Bronchial epithelial cell (primary cell): ENCODE measurements at regions not wholly inside any gene's neighbourhood (a gene's known extent, or its start where the extent isn't known, plus 50 kb on each side); places are given as distances from the start of the nearest gene placed in this dataset.

Experiments
- DNase-seq: peaks from one replicate; pipeline ENCODE4 v3.0.0-alpha.2; 2010; ENCODE audit warnings: low read depth
- FAIRE-seq: peaks from 2 replicates; lab custom pipeline; 2011; peaks lifted over from hg19 to GRCh38; lab: Jason Lieb, UNC
- H3K27me3 ChIP-seq: 2 replicates; pipeline ENCODE4 v1.5.1; 2011; ENCODE audit warnings: low read length; ENCODE audit not compliant: control insufficient read depth, insufficient read depth
- H3K36me3 ChIP-seq: 2 replicates; pipeline ENCODE4 v1.5.1; 2011; ENCODE audit warnings: low read length; ENCODE audit not compliant: control insufficient read depth, insufficient read depth
- H3K4me3 ChIP-seq: 2 replicates; pipeline ENCODE4 v1.5.1; 2011; ENCODE audit warnings: mild to moderate bottlenecking, low read depth, low read length, control low read depth
- CTCF ChIP-seq: IDR thresholded peaks from 2 replicates; pipeline ENCODE4 v1.5.1; 2011; ENCODE audit warnings: mild to moderate bottlenecking, moderate library complexity, low read length, control low read depth, inconsistent platforms; ENCODE audit not compliant: insufficient read depth, severe bottlenecking

- FAIRE-seq (no peak), DNase-seq (no peak)
- no peaks in the 10 kb centered on the region for H3K27me3 ChIP-seq
- H3K36me3 ChIP-seq = no peaks in the 10 kb centered on the region
- no peak overlapping the region for H3K4me3 ChIP-seq
- no peak for TF ChIP-seq CTCF
These were observed 807.2 kb upstream of the NDST4 start for GRCh38 chr4:115920637-115921036.

DNA sequence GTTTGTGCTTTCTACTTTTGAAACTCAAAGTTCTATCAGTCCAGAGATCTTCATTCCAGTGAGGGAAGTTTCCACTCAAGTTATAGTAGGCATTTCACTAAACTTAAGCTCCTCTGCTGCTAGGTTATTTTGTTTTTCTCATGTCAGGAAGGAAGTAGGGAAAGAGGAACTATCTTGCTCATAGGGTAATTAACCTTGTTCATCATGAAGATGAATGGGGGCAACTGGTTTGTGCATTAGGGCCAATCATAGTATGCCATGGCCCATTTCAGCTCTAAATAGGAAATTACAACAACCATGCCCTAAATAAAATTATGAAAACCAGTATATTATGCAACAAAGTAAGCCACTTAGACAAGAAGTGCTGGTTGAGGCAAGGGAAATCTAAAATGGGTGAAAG is 804.7 kb upstream of the NDST4 start:
- DNase-seq = no peak
- no peaks in the 10 kb centered on the region for H3K27me3 ChIP-seq
- H3K4me3 ChIP-seq = no peak overlapping the region
- H3K36me3 ChIP-seq = no peaks in the 10 kb centered on the region
- no peak for TF ChIP-seq CTCF
- no peak for FAIRE-seq

- Histone ChIP-seq H3K36me3 (no peaks in the 10 kb centered on the region), H3K27me3 (no peaks in the 10 kb centered on the region), H3K4me3 (no peak overlapping the region)
- no peak for TF ChIP-seq CTCF
- FAIRE-seq (no peak), DNase-seq (no peak)
These were observed 793.0 kb upstream of the NDST4 start for GRCh38 chr4:115906428-115906827.

GRCh38 chr4:115883847-115884246 is 770.4 kb upstream of the NDST4 start:
- FAIRE-seq (no peak), DNase-seq (no peak)
- Histone ChIP-seq H3K36me3 (no peaks in the 10 kb centered on the region), H3K27me3 (no peaks in the 10 kb centered on the region), H3K4me3 (no peak overlapping the region)
- TF ChIP-seq CTCF = no peak

DNA sequence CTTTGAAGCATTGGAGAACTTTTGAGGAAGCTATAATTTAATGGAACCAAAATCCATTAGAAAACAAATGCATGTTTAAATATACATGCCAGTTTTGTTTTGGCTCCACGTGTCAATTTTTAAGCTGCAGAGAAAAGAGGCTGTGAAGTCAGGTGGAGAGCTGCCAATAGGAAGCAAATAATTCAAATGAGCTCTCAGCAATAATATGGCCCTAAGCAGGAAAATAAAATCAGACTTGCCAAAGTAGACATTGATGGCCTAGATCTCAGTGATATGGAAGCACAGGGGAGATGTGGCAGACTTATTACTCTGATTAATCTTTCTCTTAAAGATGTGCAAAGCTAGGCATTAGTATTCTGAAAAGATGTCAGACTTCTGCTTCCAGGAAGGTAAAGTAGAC is 769.8 kb upstream of the NDST4 start:
- no peak for TF ChIP-seq CTCF
- H3K27me3 ChIP-seq = no peaks in the 10 kb centered on the region
- FAIRE-seq = no peak
- no peaks in the 10 kb centered on the region for H3K36me3 ChIP-seq
- H3K4me3 ChIP-seq = no peak overlapping the region
- DNase-seq = no peak

GRCh38 chr4:115873048-115873447 is 759.6 kb upstream of the NDST4 start:
- Histone ChIP-seq H3K27me3 (no peaks in the 10 kb centered on the region), H3K36me3 (no peaks in the 10 kb centered on the region), H3K4me3 (no peak overlapping the region)
- no peak for TF ChIP-seq CTCF
- FAIRE-seq (no peak), DNase-seq (no peak)
